ENCODE measurements at regions not wholly inside any gene's neighbourhood (a gene's known extent, or its start where the extent isn't known, plus 50 kb on each side); places are given as distances from the start of the nearest gene placed in this dataset.

GRCh38 chr9:100690438-100690837, 112.6 kb downstream of the CAVIN4 start:
- Histone ChIP-seq H3K4me3 (ENCODE audit: low read length in 2 of 2) (no peak overlapping the region), H3K27me3 (ENCODE audit: control insufficient read depth in 1 of 2, insufficient read depth in 2 of 2, low read length in 1 of 2) (no peaks in the 10 kb centered on the region), H3K27ac (ENCODE audit: low read depth in 1 of 2, low read length in 2 of 2) (no peak overlapping the region), H3K9me3 (ENCODE audit: control insufficient read depth, low read length) (peaks cover 2% of the 10 kb centered on the region), H3K36me3 (ENCODE audit: control insufficient read depth in 1 of 2, insufficient read depth in 2 of 2, low read length in 1 of 2) (no peaks in the 10 kb centered on the region), H3K4me1 (ENCODE audit: control insufficient read depth in 1 of 2, insufficient read depth in 2 of 2, low read length in 2 of 2) (no peaks in the 10 kb centered on the region)
- WGBS, 2 donors, result 90 to 91% methylated on average over 5 of the region's 5 CpGs
- DNase-seq, result no peak
- no peak for ATAC-seq (ENCODE audit: low FRiP score)
- intact Hi-C loops (cut with DNase I), result no loop called here

DNA sequence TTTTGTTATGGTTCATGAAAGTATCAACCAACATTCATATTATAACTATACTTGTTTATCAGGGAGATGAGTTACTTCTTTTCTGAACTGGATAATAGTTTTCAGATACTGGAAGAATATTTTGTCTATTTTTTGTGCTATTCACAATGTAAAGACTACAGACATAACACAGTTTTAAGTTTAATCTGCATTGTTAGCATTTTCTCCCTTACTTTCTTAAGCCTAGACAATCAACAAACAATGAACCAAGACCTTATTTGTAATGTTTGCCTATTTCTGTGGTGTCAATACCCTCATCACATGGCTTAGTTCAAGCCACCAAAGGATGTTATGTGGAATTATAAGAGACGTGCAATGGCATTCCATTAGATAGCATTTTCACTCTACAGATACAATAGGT, 119.5 kb downstream of the CAVIN4 start:
- H3K27me3 ChIP-seq (ENCODE audit: control insufficient read depth in 1 of 2, insufficient read depth in 2 of 2, low read length in 1 of 2), result no peaks in the 10 kb centered on the region
- H3K27ac ChIP-seq (ENCODE audit: low read depth in 1 of 2, low read length in 2 of 2), result no peak overlapping the region
- DNase-seq, result no peak
- intact Hi-C loops (cut with DNase I), result no loop called here
- 80 to 81% methylated on average over 1 of the region's 1 CpG for WGBS, 2 donors
- no peak for ATAC-seq (ENCODE audit: low FRiP score)
- no peaks in the 10 kb centered on the region for H3K4me1 ChIP-seq (ENCODE audit: control insufficient read depth in 1 of 2, insufficient read depth in 2 of 2, low read length in 2 of 2)
- H3K9me3 ChIP-seq (ENCODE audit: control insufficient read depth, low read length), result no peaks in the 10 kb centered on the region
- H3K4me3 ChIP-seq (ENCODE audit: low read length in 2 of 2), result no peak overlapping the region
- no peaks in the 10 kb centered on the region for H3K36me3 ChIP-seq (ENCODE audit: control insufficient read depth in 1 of 2, insufficient read depth in 2 of 2, low read length in 1 of 2)

DNA sequence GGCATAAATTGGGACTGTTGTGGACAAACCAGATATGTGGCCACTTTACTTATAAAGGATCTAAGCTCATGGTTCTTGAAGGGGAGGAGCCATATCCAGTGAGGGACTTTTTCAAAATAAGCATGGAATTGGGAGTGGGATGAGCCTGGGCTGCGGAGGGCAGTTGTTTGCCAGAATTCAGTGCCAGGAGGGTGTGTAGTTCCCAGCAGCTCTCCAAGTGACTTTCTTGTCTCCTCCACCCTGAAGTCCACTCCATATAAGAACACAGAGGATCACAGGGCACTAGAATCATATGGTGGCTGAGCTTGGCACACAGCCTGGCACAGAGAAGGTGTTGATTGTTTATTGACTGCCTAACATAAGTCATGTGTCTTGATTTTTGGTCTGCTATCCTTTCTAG, 121.1 kb downstream of the CAVIN4 start:
- Histone ChIP-seq H3K4me1 (ENCODE audit: control insufficient read depth in 1 of 2, insufficient read depth in 2 of 2, low read length in 2 of 2) (no peaks in the 10 kb centered on the region), H3K36me3 (ENCODE audit: control insufficient read depth in 1 of 2, insufficient read depth in 2 of 2, low read length in 1 of 2) (no peaks in the 10 kb centered on the region), H3K4me3 (ENCODE audit: low read length in 2 of 2) (no peak overlapping the region), H3K9me3 (ENCODE audit: control insufficient read depth, low read length) (no peaks in the 10 kb centered on the region), H3K27ac (ENCODE audit: low read depth in 1 of 2, low read length in 2 of 2) (no peak overlapping the region), H3K27me3 (ENCODE audit: control insufficient read depth in 1 of 2, insufficient read depth in 2 of 2, low read length in 1 of 2) (no peaks in the 10 kb centered on the region)
- WGBS, 2 donors, result 18 to 23% methylated on average over 1 of the region's 1 CpG
- intact Hi-C loops (cut with DNase I), result no loop called here
- DNase-seq (no peak), ATAC-seq (ENCODE audit: low FRiP score) (no peak)

DNA sequence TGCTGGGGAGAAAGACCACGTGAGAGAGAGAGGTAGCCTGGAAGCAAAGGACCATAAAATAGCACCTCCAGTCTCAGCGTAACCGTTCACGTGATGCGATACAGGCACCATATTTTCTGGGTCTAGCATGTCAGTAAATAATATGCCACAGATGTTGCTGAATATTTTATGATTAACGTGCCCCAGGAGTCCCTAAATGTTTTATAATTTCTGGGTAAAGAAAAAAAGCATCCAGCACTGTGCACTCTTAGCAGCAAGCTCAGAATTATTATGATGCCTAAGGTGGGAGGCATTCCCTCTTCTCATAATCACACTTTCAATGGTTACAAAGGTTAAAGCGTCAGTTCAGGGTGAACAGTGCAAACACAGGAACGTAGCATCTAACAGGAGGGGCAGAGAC, 121.8 kb downstream of the CAVIN4 start:
- H3K27me3 ChIP-seq (ENCODE audit: control insufficient read depth in 1 of 2, insufficient read depth in 2 of 2, low read length in 1 of 2), result no peaks in the 10 kb centered on the region
- DNase-seq (no peak), ATAC-seq (ENCODE audit: low FRiP score) (no peak)
- no peaks in the 10 kb centered on the region for H3K36me3 ChIP-seq (ENCODE audit: control insufficient read depth in 1 of 2, insufficient read depth in 2 of 2, low read length in 1 of 2)
- H3K9me3 ChIP-seq (ENCODE audit: control insufficient read depth, low read length), result no peaks in the 10 kb centered on the region
- H3K4me1 ChIP-seq (ENCODE audit: control insufficient read depth in 1 of 2, insufficient read depth in 2 of 2, low read length in 2 of 2), result no peaks in the 10 kb centered on the region
- intact Hi-C loops (cut with DNase I), result no loop called here
- 49 to 60% methylated on average over 8 of the region's 8 CpGs for WGBS, 2 donors
- no peak overlapping the region for H3K27ac ChIP-seq (ENCODE audit: low read depth in 1 of 2, low read length in 2 of 2)
- no peak overlapping the region for H3K4me3 ChIP-seq (ENCODE audit: low read length in 2 of 2)

- intact Hi-C loops (cut with DNase I), result no loop called here
- H3K36me3 ChIP-seq (ENCODE audit: control insufficient read depth in 1 of 2, insufficient read depth in 2 of 2, low read length in 1 of 2), result no peaks in the 10 kb centered on the region
- H3K27ac ChIP-seq (ENCODE audit: low read depth in 1 of 2, low read length in 2 of 2), result no peak overlapping the region
- no peak for ATAC-seq (ENCODE audit: low FRiP score)
- 20 to 34% methylated on average over 5 of the region's 5 CpGs for WGBS, 2 donors
- DNase-seq, result no peak
- H3K4me1 ChIP-seq (ENCODE audit: control insufficient read depth in 1 of 2, insufficient read depth in 2 of 2, low read length in 2 of 2), result no peaks in the 10 kb centered on the region
- H3K27me3 ChIP-seq (ENCODE audit: control insufficient read depth in 1 of 2, insufficient read depth in 2 of 2, low read length in 1 of 2), result no peaks in the 10 kb centered on the region
- H3K9me3 ChIP-seq (ENCODE audit: control insufficient read depth, low read length), result no peaks in the 10 kb centered on the region
- no peak overlapping the region for H3K4me3 ChIP-seq (ENCODE audit: low read length in 2 of 2)
Observed at GRCh38 chr9:100700689-100701318, 122.9 kb downstream of the CAVIN4 start.

DNA sequence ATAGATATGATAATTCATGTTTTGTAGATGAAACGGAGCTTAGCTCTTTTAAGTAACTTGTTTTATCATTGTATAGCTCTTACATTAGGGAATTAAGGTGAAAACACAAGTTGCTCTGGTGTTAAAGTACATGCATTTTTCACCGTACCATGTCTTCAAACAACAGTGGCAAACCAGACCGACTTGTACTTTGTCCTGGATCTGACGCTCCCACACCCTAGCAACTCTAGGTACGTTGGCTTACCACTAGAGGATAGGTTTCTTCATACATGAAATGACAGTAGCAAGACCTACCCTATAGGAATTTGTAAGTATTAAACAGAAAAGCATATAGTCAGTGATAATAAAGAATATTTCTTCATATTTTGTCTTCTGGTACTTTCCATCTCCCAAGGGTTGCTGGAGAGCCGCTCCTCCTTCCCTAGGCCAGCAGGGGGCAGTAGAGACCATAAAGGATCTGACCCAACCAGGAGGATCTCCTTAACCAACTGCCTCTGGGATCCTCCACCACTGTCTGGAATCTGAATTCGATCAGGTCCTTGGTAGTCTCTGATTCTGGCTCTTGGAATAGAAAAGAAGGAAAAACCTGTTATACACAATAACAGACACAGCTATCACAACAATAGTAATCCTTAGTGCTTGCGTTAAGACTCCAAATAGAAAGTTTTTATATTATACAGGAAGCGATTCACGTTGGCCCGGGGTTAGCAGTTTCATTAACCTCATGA, 136.7 kb downstream of the CAVIN4 start:
- DNase-seq (no peak), ATAC-seq (ENCODE audit: low FRiP score) (peak; percentile 74)
- no peak overlapping the region for H3K27ac ChIP-seq (ENCODE audit: low read depth in 1 of 2, low read length in 2 of 2)
- no peaks in the 10 kb centered on the region for H3K36me3 ChIP-seq (ENCODE audit: control insufficient read depth in 1 of 2, insufficient read depth in 2 of 2, low read length in 1 of 2)
- H3K4me1 ChIP-seq (ENCODE audit: control insufficient read depth in 1 of 2, insufficient read depth in 2 of 2, low read length in 2 of 2), result no peaks in the 10 kb centered on the region
- H3K9me3 ChIP-seq (ENCODE audit: control insufficient read depth, low read length), result no peaks in the 10 kb centered on the region
- H3K4me3 ChIP-seq (ENCODE audit: low read length in 2 of 2), result no peak overlapping the region
- intact Hi-C loops (cut with DNase I), result loop anchor here in 1 of 2 donors (10.0 kb wide), 1 partner anchor 600 kb away; no protein-coding TSS in a partner anchor
- 66 to 67% methylated on average over 11 of the region's 11 CpGs for WGBS, 2 donors
- no peaks in the 10 kb centered on the region for H3K27me3 ChIP-seq (ENCODE audit: control insufficient read depth in 1 of 2, insufficient read depth in 2 of 2, low read length in 1 of 2)

DNA sequence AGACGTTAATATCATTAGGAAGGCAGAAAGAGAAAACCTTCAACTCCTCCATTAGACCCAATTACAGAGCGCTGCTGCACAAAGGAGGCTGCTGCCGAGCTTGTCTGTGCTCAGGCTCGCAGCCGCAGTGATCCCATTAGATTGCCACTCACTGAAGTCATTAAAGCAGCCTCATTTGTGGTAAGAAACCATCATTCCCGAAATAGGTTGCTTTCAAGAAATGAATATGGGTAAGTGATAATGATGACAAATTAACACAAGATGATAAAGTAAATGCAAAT, 137.2 kb downstream of the CAVIN4 start:
- 67 to 71% methylated on average over 6 of the region's 6 CpGs for WGBS, 2 donors
- ATAC-seq (ENCODE audit: low FRiP score), result no peak
- Histone ChIP-seq H3K4me1 (ENCODE audit: control insufficient read depth in 1 of 2, insufficient read depth in 2 of 2, low read length in 2 of 2) (no peaks in the 10 kb centered on the region), H3K27me3 (ENCODE audit: control insufficient read depth in 1 of 2, insufficient read depth in 2 of 2, low read length in 1 of 2) (no peaks in the 10 kb centered on the region), H3K9me3 (ENCODE audit: control insufficient read depth, low read length) (no peaks in the 10 kb centered on the region), H3K27ac (ENCODE audit: low read depth in 1 of 2, low read length in 2 of 2) (no peak overlapping the region), H3K4me3 (ENCODE audit: low read length in 2 of 2) (no peak overlapping the region), H3K36me3 (ENCODE audit: control insufficient read depth in 1 of 2, insufficient read depth in 2 of 2, low read length in 1 of 2) (no peaks in the 10 kb centered on the region)
- no peak for DNase-seq
- intact Hi-C loops (cut with DNase I), result loop anchor here in 1 of 2 donors (10.0 kb wide), 1 partner anchor 600 kb away; no protein-coding TSS in a partner anchor

DNA sequence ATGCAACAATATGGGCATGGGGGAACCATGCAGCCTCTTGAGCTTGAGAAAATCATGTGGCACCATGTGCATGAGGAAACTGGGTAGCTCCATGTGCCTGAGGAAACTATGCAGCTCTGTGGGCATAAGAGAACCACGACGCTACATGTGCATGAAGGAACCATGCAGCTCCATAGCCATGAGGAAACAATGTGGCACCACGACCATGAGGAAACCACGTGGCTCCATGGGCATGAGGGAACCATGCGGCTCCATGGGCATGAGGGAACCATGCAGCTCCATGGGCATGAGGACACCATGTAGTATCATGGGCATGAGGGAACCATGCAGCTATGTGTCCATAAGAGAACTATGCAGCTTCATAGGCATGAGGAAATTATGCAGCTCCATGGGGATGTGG, 140.8 kb downstream of the CAVIN4 start:
- H3K36me3 ChIP-seq (ENCODE audit: control insufficient read depth in 1 of 2, insufficient read depth in 2 of 2, low read length in 1 of 2), result no peaks in the 10 kb centered on the region
- no peak overlapping the region for H3K27ac ChIP-seq (ENCODE audit: low read depth in 1 of 2, low read length in 2 of 2)
- no peaks in the 10 kb centered on the region for H3K4me1 ChIP-seq (ENCODE audit: control insufficient read depth in 1 of 2, insufficient read depth in 2 of 2, low read length in 2 of 2)
- DNase-seq, result no peak
- H3K4me3 ChIP-seq (ENCODE audit: low read length in 2 of 2), result no peak overlapping the region
- H3K27me3 ChIP-seq (ENCODE audit: control insufficient read depth in 1 of 2, insufficient read depth in 2 of 2, low read length in 1 of 2), result no peaks in the 10 kb centered on the region
- no peaks in the 10 kb centered on the region for H3K9me3 ChIP-seq (ENCODE audit: control insufficient read depth, low read length)
- intact Hi-C loops (cut with DNase I), result loop anchor here in 1 of 2 donors (10.0 kb wide), 1 partner anchor 596 kb away; no protein-coding TSS in a partner anchor
- 91 to 95% methylated on average over 5 of the region's 5 CpGs for WGBS, 2 donors
- no peak for ATAC-seq (ENCODE audit: low FRiP score)

- Histone ChIP-seq H3K9me3 (ENCODE audit: control insufficient read depth, low read length) (no peaks in the 10 kb centered on the region), H3K27ac (ENCODE audit: low read depth in 1 of 2, low read length in 2 of 2) (no peak overlapping the region), H3K27me3 (ENCODE audit: control insufficient read depth in 1 of 2, insufficient read depth in 2 of 2, low read length in 1 of 2) (no peaks in the 10 kb centered on the region), H3K4me3 (ENCODE audit: low read length in 2 of 2) (no peak overlapping the region), H3K4me1 (ENCODE audit: control insufficient read depth in 1 of 2, insufficient read depth in 2 of 2, low read length in 2 of 2) (no peaks in the 10 kb centered on the region), H3K36me3 (ENCODE audit: control insufficient read depth in 1 of 2, insufficient read depth in 2 of 2, low read length in 1 of 2) (no peaks in the 10 kb centered on the region)
- DNase-seq (no peak), ATAC-seq (ENCODE audit: low FRiP score) (no peak)
- WGBS, 2 donors, result 0 to 2% methylated on average over 1 of the region's 1 CpG
- intact Hi-C loops (cut with DNase I), result no loop called here
Observed at GRCh38 chr9:100720922-100721321, 143.0 kb downstream of the CAVIN4 start.
